Ishikawa (cell line): ENCODE measurements at regions not wholly inside any gene's neighbourhood (a gene's known extent, or its start where the extent isn't known, plus 50 kb on each side); places are given as distances from the start of the nearest gene placed in this dataset.

ENCODE experiments used
- CEBPB ChIP-seq: IDR thresholded peaks from 2 replicates; pipeline ENCODE4 v1.6.1; 2012
- CREB1 ChIP-seq: IDR thresholded peaks from 2 replicates; pipeline ENCODE4 v1.6.1; 2012; ENCODE audit warnings: low read depth
- EGR1 ChIP-seq: IDR thresholded peaks from 2 replicates; pipeline ENCODE4 v1.6.1; 2012
- EP300 ChIP-seq: IDR thresholded peaks from 2 replicates; pipeline ENCODE4 v1.6.1; 2012; ENCODE audit warnings: borderline replicate concordance
- FOXM1 ChIP-seq: IDR thresholded peaks from 2 replicates; pipeline ENCODE4 v1.6.1; 2012; ENCODE audit warnings: low read depth, borderline replicate concordance
- MAX ChIP-seq: IDR thresholded peaks from 2 replicates; pipeline ENCODE4 v1.6.1; 2012
- NFIC ChIP-seq: IDR thresholded peaks from 2 replicates; pipeline ENCODE4 v1.6.1; 2012
- RAD21 ChIP-seq: IDR thresholded peaks from 2 replicates; pipeline ENCODE4 v1.6.1; 2012; ENCODE audit warnings: low read depth
- REST ChIP-seq: IDR thresholded peaks from 2 replicates; pipeline ENCODE4 v1.6.1; 2012; ENCODE audit warnings: low read depth, mild to moderate bottlenecking
- TAF1 ChIP-seq: IDR thresholded peaks from 2 replicates; pipeline ENCODE4 v1.6.1; 2012; ENCODE audit warnings: low read depth, mild to moderate bottlenecking
- TCF12 ChIP-seq: IDR thresholded peaks from 2 replicates; pipeline ENCODE4 v1.6.1; 2012; ENCODE audit warnings: low read depth
- TEAD4 ChIP-seq: IDR thresholded peaks from 2 replicates; pipeline ENCODE4 v1.6.1; 2012
- USF1 ChIP-seq: IDR thresholded peaks from 2 replicates; pipeline ENCODE4 v1.6.1; 2012
- YY1 ChIP-seq: IDR thresholded peaks from 2 replicates; pipeline ENCODE4 v1.6.1; 2012; ENCODE audit warnings: low read depth
- ZBTB7A ChIP-seq: IDR thresholded peaks from 2 replicates; pipeline ENCODE4 v1.6.1; 2012; ENCODE audit warnings: low read depth

- no peak for TF ChIP-seq TEAD4
- TF ChIP-seq MAX, result no peak
- TF ChIP-seq CREB1, result no peak
- TF ChIP-seq FOXM1, result no peak
- no peak for TF ChIP-seq EP300
- no peak for TF ChIP-seq REST
- no peak for TF ChIP-seq ZBTB7A
- TF ChIP-seq TCF12, result no peak
- no peak for TF ChIP-seq EGR1
- TF ChIP-seq USF1, result no peak
- no peak for TF ChIP-seq CEBPB
- no peak for TF ChIP-seq RAD21
Measured at GRCh38 chr7:17611611-17612010, 313.2 kb downstream of the AHR start.

- TF ChIP-seq EP300 (no peak), FOXM1 (no peak), RAD21 (no peak), YY1 (no peak), TCF12 (no peak), REST (no peak), MAX (no peak), TAF1 (no peak), CEBPB (no peak), TEAD4 (no peak), ZBTB7A (no peak), NFIC (no peak), EGR1 (no peak), USF1 (no peak), CREB1 (no peak)
Measured at GRCh38 chr7:17613338-17614041, 315.0 kb downstream of the AHR start.

- no peak for TF ChIP-seq YY1
- TF ChIP-seq MAX, result no peak
- no peak for TF ChIP-seq USF1
- TF ChIP-seq NFIC, result no peak
- no peak for TF ChIP-seq REST
- TF ChIP-seq TEAD4, result no peak
- no peak for TF ChIP-seq TCF12
- TF ChIP-seq RAD21, result no peak
- TF ChIP-seq EP300, result no peak
- TF ChIP-seq CREB1, result no peak
- TF ChIP-seq CEBPB, result no peak
- no peak for TF ChIP-seq ZBTB7A
- no peak for TF ChIP-seq EGR1
- TF ChIP-seq TAF1, result no peak
- TF ChIP-seq FOXM1, result no peak
Measured at GRCh38 chr7:17617380-17617779, 318.9 kb downstream of the AHR start.
